ENCODE measurements at regions not wholly inside any gene's neighbourhood (a gene's known extent, or its start where the extent isn't known, plus 50 kb on each side); places are given as distances from the start of the nearest gene placed in this dataset.
"Not testable (repeated sequence)": the region's sequence is repeated elsewhere in the genome, so short reads cannot be mapped to it uniquely, and the experiment has no call there.

DNA sequence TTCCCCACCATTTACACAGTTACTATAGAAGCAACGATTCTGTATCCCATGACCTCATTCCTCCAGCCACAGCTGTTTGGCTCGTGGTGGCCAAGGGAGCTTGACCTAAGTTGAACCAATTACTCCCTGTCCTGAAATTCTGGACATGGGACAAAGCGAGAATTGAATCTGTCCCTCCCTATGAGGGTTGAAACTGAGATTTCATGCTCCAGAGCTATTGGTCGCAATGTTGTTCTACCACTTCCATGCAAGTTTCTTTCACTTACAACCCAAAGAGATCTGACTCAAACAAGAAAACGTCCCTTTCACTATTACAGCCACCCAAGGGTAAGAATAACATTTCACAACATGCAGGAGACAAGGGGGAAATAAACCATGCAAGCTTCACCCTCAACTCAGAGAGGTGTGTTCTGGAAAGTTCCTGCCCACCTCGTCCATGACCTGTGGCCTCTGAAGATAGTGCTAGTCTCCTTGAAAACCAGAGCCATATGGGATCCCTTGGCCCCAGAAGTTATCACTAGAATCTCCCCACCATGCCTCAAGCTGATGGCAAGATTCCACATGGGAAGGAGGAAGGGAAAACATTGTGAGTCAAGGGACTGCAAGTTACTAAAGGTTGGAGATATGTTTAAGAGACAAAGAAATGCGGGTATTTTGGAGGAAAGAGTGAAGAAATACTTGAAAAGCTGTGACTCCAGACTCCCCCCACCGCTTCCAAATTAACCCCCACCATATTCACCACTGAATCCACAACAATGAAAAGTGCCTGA lies 74.5 kb upstream of the SRSF6 start:
- Mint-ChIP-seq H3K4me3 (no peak overlapping the region), H3K27me3 (peaks cover 33% of the 10 kb centered on the region), H3K9me3 (no peaks in the 10 kb centered on the region), H3K27ac (no peak overlapping the region), H3K36me3 (ENCODE audit: low read depth) (no peaks in the 10 kb centered on the region), H3K4me1 (ENCODE audit: low read depth) (peaks cover 5% of the 10 kb centered on the region)
- no peak for DNase-seq

- not testable (repeated sequence) for H3K4me1 Mint-ChIP-seq (ENCODE audit: low read depth)
Measured at GRCh38 chr20:43382135-43382534, 75.6 kb upstream of the SRSF6 start.

GRCh38 chr20:43381533-43381932 lies 76.2 kb upstream of the SRSF6 start:
- H3K27me3 Mint-ChIP-seq = peaks cover 38% of the 10 kb centered on the region
- H3K4me1 Mint-ChIP-seq (ENCODE audit: low read depth); H3K36me3 Mint-ChIP-seq (ENCODE audit: low read depth); H3K9me3 Mint-ChIP-seq; H3K27ac Mint-ChIP-seq; H3K4me3 Mint-ChIP-seq; DNase-seq: not testable (repeated sequence)

More at GRCh38 chr20:43382135-43382534, 75.6 kb upstream of the SRSF6 start:
- not testable (repeated sequence) for H3K27ac Mint-ChIP-seq; H3K36me3 Mint-ChIP-seq (ENCODE audit: low read depth); DNase-seq; H3K9me3 Mint-ChIP-seq; H3K4me3 Mint-ChIP-seq
- H3K27me3 Mint-ChIP-seq = peaks cover 38% of the 10 kb centered on the region

GRCh38 chr20:43379239-43379917 lies 78.3 kb upstream of the SRSF6 start:
- DNase-seq = no peak
- Mint-ChIP-seq H3K27ac (no peak overlapping the region), H3K27me3 (peaks cover 35% of the 10 kb centered on the region), H3K4me3 (no peak overlapping the region), H3K36me3 (ENCODE audit: low read depth) (no peaks in the 10 kb centered on the region), H3K4me1 (ENCODE audit: low read depth) (peaks cover 5% of the 10 kb centered on the region), H3K9me3 (no peaks in the 10 kb centered on the region)

DNA sequence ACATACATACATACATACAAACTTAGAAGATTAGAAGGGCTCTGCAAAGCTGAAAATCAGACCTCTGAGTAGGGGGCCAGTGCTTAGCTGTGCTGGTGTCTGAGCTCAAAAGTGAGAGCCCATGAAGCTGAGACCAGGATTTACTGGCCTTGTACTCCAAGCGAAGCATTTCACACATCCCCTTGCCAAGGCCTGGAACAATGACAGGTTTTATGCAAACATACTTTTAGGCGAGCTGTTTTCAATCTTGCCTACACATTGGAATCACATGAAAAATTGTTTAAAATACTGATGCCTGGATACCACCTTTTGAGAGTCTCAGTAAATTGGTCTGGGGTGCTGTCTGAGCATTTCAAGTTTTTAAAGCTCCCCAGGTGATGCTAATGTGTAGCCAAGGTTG lies 80.9 kb upstream of the SRSF6 start:
- Mint-ChIP-seq H3K4me1 (ENCODE audit: low read depth) (peaks cover 1% of the 10 kb centered on the region), H3K36me3 (ENCODE audit: low read depth) (no peaks in the 10 kb centered on the region), H3K27me3 (peaks cover 23% of the 10 kb centered on the region), H3K27ac (no peak overlapping the region), H3K9me3 (no peaks in the 10 kb centered on the region), H3K4me3 (no peak overlapping the region)
- no peak for DNase-seq

DNA sequence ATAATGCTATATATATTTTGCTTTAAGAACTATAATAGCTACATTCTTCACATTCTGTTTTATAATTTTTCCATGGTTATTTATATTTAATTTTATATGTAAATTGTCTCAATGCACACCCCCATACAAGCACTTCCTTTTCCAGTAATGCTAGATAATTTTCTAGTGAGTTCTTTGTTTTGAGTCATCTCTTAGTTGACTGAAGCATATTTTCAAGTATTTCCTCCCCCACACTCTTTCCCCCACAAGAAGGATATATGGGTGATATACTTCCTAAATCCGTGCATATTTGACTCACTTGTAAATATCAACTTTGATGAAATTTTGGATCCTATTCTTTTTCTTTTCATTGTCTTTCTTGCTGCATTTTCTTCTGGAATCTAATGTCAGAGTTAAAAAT lies 82.1 kb upstream of the SRSF6 start:
- Mint-ChIP-seq H3K9me3 (no peaks in the 10 kb centered on the region), H3K4me3 (no peak overlapping the region), H3K36me3 (ENCODE audit: low read depth) (no peaks in the 10 kb centered on the region), H3K27ac (no peak overlapping the region), H3K27me3 (peaks cover 20% of the 10 kb centered on the region), H3K4me1 (ENCODE audit: low read depth) (no peaks in the 10 kb centered on the region)
- no peak for DNase-seq

- Mint-ChIP-seq H3K4me3 (no peak overlapping the region), H3K9me3 (no peaks in the 10 kb centered on the region), H3K36me3 (ENCODE audit: low read depth) (no peaks in the 10 kb centered on the region), H3K4me1 (ENCODE audit: low read depth) (no peaks in the 10 kb centered on the region), H3K27me3 (peaks cover 10% of the 10 kb centered on the region), H3K27ac (no peak overlapping the region)
- no peak for DNase-seq
Measured at GRCh38 chr20:43372051-43372450, 85.6 kb upstream of the SRSF6 start.

DNA sequence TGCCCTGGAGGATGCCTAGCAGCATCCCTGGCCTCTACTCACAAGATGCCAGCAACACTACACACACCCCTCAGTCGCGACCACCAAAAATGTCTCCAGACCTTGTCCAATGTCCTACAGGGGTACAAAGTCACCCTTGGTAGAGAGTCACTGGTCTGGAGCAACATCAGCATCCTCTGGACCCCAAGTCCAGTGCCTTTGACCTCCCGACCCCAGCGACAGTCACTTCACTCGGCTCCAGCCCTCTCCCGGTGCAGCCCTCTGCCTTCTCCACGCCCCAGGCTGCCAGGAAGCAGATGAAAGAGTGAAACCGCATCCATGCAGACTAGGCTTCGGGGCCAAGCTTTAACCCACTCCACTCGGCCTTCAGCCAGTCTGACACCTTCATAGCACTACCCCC lies 92.0 kb upstream of the SRSF6 start:
- Mint-ChIP-seq H3K27me3 (peaks cover 31% of the 10 kb centered on the region), H3K36me3 (ENCODE audit: low read depth) (no peaks in the 10 kb centered on the region), H3K4me3 (no peak overlapping the region), H3K9me3 (no peaks in the 10 kb centered on the region), H3K27ac (no peak overlapping the region), H3K4me1 (ENCODE audit: low read depth) (no peaks in the 10 kb centered on the region)
- no peak for DNase-seq

DNA sequence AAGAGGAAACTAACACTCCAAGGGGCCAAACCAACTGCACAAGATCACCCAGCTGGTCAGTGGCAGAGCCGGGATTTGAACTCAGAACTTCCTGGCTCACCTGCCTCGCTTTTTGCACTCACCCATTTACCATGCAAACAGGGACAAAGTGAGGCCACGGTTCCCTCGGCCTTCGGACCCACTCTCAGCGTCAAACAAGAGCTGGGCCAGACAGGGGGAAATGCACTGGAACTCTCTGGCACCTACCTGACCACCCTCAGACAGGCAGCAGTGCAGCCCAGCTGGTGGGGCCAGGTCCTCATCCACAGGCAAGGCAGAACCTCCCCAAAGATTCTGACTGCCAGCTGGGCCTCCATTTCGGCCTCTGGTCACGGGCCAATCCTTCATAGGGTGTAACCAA lies 93.7 kb upstream of the SRSF6 start:
- peaks cover 31% of the 10 kb centered on the region for H3K27me3 Mint-ChIP-seq
- H3K27ac Mint-ChIP-seq = no peak overlapping the region
- H3K9me3 Mint-ChIP-seq = no peaks in the 10 kb centered on the region
- H3K36me3 Mint-ChIP-seq (ENCODE audit: low read depth) = no peaks in the 10 kb centered on the region
- no peak overlapping the region for H3K4me3 Mint-ChIP-seq
- H3K4me1 Mint-ChIP-seq (ENCODE audit: low read depth) = no peaks in the 10 kb centered on the region
- no peak for DNase-seq

DNA sequence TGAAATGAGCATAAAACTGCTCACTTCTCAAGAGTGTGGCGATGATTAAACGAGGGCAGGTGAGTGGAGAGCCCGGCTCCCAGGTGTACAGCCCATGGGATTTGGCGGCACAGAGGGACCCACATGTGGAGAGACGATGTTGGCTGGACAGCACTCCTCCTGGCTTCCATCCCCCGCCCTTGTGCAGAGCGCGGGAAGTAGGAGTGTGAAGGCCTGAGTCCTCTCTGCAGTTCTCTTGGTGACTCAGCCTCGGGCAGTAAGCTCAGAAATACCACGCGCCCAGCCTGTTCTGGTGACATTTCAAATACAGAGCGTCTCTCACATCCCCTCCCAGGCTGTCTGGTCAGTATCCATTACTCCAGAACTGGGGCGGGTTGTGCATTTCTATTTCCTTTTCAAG lies 94.2 kb upstream of the SRSF6 start:
- Mint-ChIP-seq H3K36me3 (ENCODE audit: low read depth) (no peaks in the 10 kb centered on the region), H3K27me3 (peaks cover 31% of the 10 kb centered on the region), H3K9me3 (no peaks in the 10 kb centered on the region), H3K4me3 (no peak overlapping the region), H3K27ac (no peak overlapping the region), H3K4me1 (ENCODE audit: low read depth) (no peaks in the 10 kb centered on the region)
- no peak for DNase-seq

DNA sequence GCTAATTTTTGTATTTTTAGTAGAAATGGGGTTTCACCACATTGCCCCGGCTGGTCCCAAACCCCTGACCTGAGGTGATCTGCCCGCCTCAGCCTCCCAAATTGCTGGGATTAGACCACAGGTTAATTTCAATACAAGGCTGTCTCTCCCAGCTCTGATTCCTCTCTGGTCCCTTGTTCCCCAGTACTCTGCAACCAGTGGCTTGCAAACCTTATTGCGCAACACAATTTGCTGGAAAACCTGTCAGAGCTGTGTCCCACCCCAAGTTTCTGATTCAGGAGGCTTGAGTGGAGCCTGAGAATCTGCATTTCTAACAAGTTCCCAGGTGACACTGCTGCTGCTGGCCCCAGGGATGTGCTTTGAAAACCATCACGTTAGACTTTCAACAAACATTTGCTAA lies 96.2 kb upstream of the SRSF6 start:
- no peaks in the 10 kb centered on the region for H3K9me3 Mint-ChIP-seq
- H3K36me3 Mint-ChIP-seq (ENCODE audit: low read depth) = no peaks in the 10 kb centered on the region
- H3K27ac Mint-ChIP-seq = no peak overlapping the region
- no peak for DNase-seq
- H3K27me3 Mint-ChIP-seq = peaks cover 25% of the 10 kb centered on the region
- H3K4me1 Mint-ChIP-seq (ENCODE audit: low read depth) = no peaks in the 10 kb centered on the region
- H3K4me3 Mint-ChIP-seq = no peak overlapping the region

- Mint-ChIP-seq H3K4me3 (no peak overlapping the region), H3K36me3 (ENCODE audit: low read depth) (no peaks in the 10 kb centered on the region), H3K4me1 (ENCODE audit: low read depth) (no peaks in the 10 kb centered on the region), H3K27me3 (peaks cover 10% of the 10 kb centered on the region), H3K9me3 (no peaks in the 10 kb centered on the region), H3K27ac (no peak overlapping the region)
- DNase-seq = no peak
Measured at GRCh38 chr20:43360016-43360415, 97.7 kb upstream of the SRSF6 start.

DNA sequence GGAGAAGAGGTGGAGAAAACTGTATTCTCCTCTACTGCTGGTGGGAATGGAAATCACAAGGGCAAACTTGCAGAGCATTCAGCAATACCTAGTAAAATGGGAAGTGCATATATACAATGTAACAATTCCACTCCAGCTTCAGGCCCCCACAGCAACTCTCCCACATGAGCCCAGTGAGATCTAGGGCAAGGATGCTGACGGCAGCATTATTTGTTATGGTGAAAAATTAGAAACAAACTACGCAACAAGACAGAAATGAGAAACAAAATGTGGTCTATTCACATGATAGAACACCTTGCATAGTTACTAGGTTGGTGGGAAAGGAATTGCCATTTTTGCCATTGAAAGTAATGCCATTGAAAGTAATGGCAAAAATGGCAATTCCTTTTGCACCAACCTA lies 98.9 kb upstream of the SRSF6 start:
- no peak for DNase-seq
- no peaks in the 10 kb centered on the region for H3K9me3 Mint-ChIP-seq
- no peak overlapping the region for H3K27ac Mint-ChIP-seq
- H3K4me1 Mint-ChIP-seq (ENCODE audit: low read depth) = no peaks in the 10 kb centered on the region
- H3K27me3 Mint-ChIP-seq = peaks cover 4% of the 10 kb centered on the region
- no peaks in the 10 kb centered on the region for H3K36me3 Mint-ChIP-seq (ENCODE audit: low read depth)
- no peak overlapping the region for H3K4me3 Mint-ChIP-seq

DNA sequence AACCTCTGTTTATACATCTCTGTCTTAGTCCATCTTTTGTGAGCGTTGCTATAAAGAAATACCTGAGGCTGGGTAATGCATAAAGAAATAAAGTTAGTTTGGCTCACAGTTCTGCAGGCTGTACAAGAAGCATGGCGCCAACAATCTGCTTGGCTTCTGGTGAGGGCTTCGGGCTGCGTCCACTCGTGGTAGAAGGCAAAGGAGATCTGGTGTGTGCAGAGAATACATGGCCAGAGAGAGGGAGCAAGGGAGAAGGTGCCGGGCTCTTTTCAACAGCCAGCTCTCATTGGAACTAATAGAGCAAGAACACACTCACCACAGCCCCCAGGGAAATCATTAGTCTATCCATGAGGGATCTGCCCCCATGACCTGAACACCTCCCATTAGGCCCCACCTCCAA lies 100.3 kb upstream of the SRSF6 start:
- DNase-seq = no peak
- no peak overlapping the region for H3K4me3 Mint-ChIP-seq
- H3K9me3 Mint-ChIP-seq = no peaks in the 10 kb centered on the region
- peaks cover 8% of the 10 kb centered on the region for H3K27me3 Mint-ChIP-seq
- no peaks in the 10 kb centered on the region for H3K4me1 Mint-ChIP-seq (ENCODE audit: low read depth)
- no peak overlapping the region for H3K27ac Mint-ChIP-seq
- no peaks in the 10 kb centered on the region for H3K36me3 Mint-ChIP-seq (ENCODE audit: low read depth)

- Mint-ChIP-seq H3K4me1 (ENCODE audit: low read depth) (no peaks in the 10 kb centered on the region), H3K9me3 (no peaks in the 10 kb centered on the region), H3K36me3 (ENCODE audit: low read depth) (no peaks in the 10 kb centered on the region), H3K4me3 (no peak overlapping the region), H3K27me3 (peaks cover 3% of the 10 kb centered on the region), H3K27ac (no peak overlapping the region)
- no peak for DNase-seq
Measured at GRCh38 chr20:43355610-43356009, 102.1 kb upstream of the SRSF6 start.

All from activated T-cell treated with anti-CD3 and anti-CD28 coated beads, Interleukin-2, amount 50 U/mL, for 24 hours (primary cell).